Endodermal cell (in vitro differentiated cells): ENCODE measurements at regions not wholly inside any gene's neighbourhood (a gene's known extent, or its start where the extent isn't known, plus 50 kb on each side); places are given as distances from the start of the nearest gene placed in this dataset.

Experiments
- DNase-seq: peaks from one replicate; pipeline ENCODE4 v3.0.0-alpha.2; 2017
- H3K27ac ChIP-seq: 2 replicates; pipeline ENCODE4 v1.5.1; 2013; ENCODE audit warnings: mild to moderate bottlenecking, low read depth, low read length, moderate library complexity
- H3K27me3 ChIP-seq: 2 replicates; pipeline ENCODE4 v1.6.1; 2013; ENCODE audit warnings: mild to moderate bottlenecking, low read length, moderate library complexity; ENCODE audit not compliant: insufficient read depth, control insufficient read depth, poor library complexity, severe bottlenecking
- H3K36me3 ChIP-seq: 2 replicates; pipeline ENCODE4 v1.7.0; 2013; ENCODE audit warnings: mild to moderate bottlenecking, low read length, moderate library complexity; ENCODE audit not compliant: control insufficient read depth, insufficient read depth
- H3K4me1 ChIP-seq: one replicate; pipeline ENCODE4 v1.7.0; 2013; ENCODE audit warnings: low read length; ENCODE audit not compliant: control insufficient read depth, insufficient read depth
- H3K4me3 ChIP-seq: 2 replicates; pipeline ENCODE4 v1.5.1; 2013; ENCODE audit warnings: mild to moderate bottlenecking, low read length, moderate library complexity
- H3K9ac ChIP-seq: 2 replicates; pipeline ENCODE4 v1.6.1; 2013; ENCODE audit warnings: mild to moderate bottlenecking, low read length, moderate library complexity; ENCODE audit not compliant: poor library complexity, severe bottlenecking; ENCODE audit errors: extremely low read depth
- H3K9me3 ChIP-seq: 2 replicates; pipeline ENCODE4 v1.6.1; 2013; ENCODE audit warnings: mild to moderate bottlenecking, low read length, moderate library complexity; ENCODE audit not compliant: control insufficient read depth
- H3K27ac Mint-ChIP-seq: 2 replicates; pipeline ENCODE4 v1.8.0; 2020; ENCODE audit warnings: mixed read lengths
- H3K27me3 Mint-ChIP-seq: 2 replicates; pipeline ENCODE4 v1.8.0; 2021; ENCODE audit warnings: mild to moderate bottlenecking, mixed read lengths; ENCODE audit not compliant: insufficient read depth
- H3K36me3 Mint-ChIP-seq: 2 replicates; pipeline ENCODE4 v1.8.0; 2020; ENCODE audit warnings: low read depth, mixed read lengths
- H3K4me1 Mint-ChIP-seq: 2 replicates; pipeline ENCODE4 v1.8.0; 2020; ENCODE audit warnings: mixed read lengths
- H3K4me3 Mint-ChIP-seq: 2 replicates; pipeline ENCODE4 v1.8.0; 2020; ENCODE audit warnings: mild to moderate bottlenecking, moderate library complexity, mixed read lengths
- H3K9me3 Mint-ChIP-seq: 2 replicates; pipeline ENCODE4 v1.8.0; 2020; ENCODE audit warnings: mild to moderate bottlenecking, mixed read lengths
- WGBS, 2 experiments: methylation state at CpG; one replicate each; pipeline versions ENCODE4 v1.1.5 to v1.1.7; 2013; ENCODE audit warnings: missing lambda C conversion rate in 2 of 2, mixed read lengths in 1 of 2; ENCODE audit not compliant: insufficient coverage in 1 of 2, insufficient read length in 1 of 2; 5-methylcytosine and 5-hydroxymethylcytosine counted together
- TF ChIP-seq, protein P1 (sequence below): fragments of 200-600 bp; sonication (generic); conservative IDR thresholded peaks from 2 replicates; pipeline ENCODE4 v1.5.0; 2021; ENCODE audit warnings: antibody characterized with exemption, mild to moderate bottlenecking

DNA sequence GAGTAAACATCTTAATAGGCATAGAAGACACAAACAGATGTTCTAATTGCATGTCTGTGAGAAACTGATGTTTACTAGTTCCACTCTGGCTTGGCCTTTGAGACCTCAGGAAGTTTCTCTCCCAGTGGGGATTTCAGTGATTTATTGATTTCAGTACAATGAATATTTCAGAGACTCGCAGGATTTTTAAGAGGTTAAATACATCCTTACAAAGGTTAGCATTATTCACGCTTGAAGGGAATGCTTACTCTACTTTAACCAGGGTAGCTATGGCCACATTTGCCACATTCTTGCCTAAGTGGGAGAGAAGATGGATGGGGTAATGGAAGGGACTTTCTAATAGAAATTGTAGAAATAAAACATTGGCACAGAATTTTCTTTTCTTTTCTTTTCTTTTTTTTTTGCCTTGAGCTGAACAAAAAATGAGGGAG lies 480.1 kb downstream of the SPRY1 start:
- WGBS, 2 experiments = 50 to 94% methylated on average over 2 of the region's 2 CpGs
- Mint-ChIP-seq H3K4me1 (peaks cover 7% of the 10 kb centered on the region), H3K27ac (no peak overlapping the region)

DNA sequence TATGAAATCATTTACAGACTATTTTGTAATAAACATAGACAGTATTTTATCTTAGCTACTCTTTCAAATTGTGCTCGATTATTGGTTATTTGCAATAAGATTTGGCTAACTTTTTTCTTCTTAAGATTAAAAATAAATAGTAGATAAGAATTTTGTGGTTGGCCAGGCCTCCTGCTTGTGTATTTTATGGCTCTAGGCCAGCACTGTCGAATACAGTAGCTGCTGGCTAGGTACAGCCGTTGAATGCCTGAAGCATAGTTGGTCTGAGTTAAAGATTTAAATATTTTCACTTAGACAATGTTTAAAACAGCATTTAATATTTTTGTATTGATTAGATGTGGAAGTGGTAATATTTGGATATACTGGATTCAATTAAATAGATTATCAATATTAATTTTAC lies 481.0 kb downstream of the SPRY1 start:
- H3K27ac Mint-ChIP-seq = no peak overlapping the region
- H3K9me3 Mint-ChIP-seq = peaks cover 8% of the 10 kb centered on the region
- H3K36me3 Mint-ChIP-seq = no peaks in the 10 kb centered on the region
- Histone ChIP-seq H3K9ac (no peak overlapping the region), H3K36me3 (no peaks in the 10 kb centered on the region), H3K4me3 (no peak overlapping the region), H3K4me1 (no peaks in the 10 kb centered on the region), H3K27ac (no peak overlapping the region), H3K27me3 (no peaks in the 10 kb centered on the region), H3K9me3 (no peaks in the 10 kb centered on the region)
- peaks cover 7% of the 10 kb centered on the region for H3K4me1 Mint-ChIP-seq
- DNase-seq = no peak
- TF ChIP-seq, protein P1, sequence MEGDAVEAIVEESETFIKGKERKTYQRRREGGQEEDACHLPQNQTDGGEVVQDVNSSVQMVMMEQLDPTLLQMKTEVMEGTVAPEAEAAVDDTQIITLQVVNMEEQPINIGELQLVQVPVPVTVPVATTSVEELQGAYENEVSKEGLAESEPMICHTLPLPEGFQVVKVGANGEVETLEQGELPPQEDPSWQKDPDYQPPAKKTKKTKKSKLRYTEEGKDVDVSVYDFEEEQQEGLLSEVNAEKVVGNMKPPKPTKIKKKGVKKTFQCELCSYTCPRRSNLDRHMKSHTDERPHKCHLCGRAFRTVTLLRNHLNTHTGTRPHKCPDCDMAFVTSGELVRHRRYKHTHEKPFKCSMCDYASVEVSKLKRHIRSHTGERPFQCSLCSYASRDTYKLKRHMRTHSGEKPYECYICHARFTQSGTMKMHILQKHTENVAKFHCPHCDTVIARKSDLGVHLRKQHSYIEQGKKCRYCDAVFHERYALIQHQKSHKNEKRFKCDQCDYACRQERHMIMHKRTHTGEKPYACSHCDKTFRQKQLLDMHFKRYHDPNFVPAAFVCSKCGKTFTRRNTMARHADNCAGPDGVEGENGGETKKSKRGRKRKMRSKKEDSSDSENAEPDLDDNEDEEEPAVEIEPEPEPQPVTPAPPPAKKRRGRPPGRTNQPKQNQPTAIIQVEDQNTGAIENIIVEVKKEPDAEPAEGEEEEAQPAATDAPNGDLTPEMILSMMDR = no peak
- no peak overlapping the region for H3K4me3 Mint-ChIP-seq
- no peaks in the 10 kb centered on the region for H3K27me3 Mint-ChIP-seq
- WGBS, 2 experiments = 86 to 100% methylated on average over 1 to 3 of the region's 3 CpGs

More for the DNA sequence above, 480.1 kb downstream of the SPRY1 start:
- H3K4me3 ChIP-seq = no peak overlapping the region
- no peak overlapping the region for H3K9ac ChIP-seq
- peaks cover 8% of the 10 kb centered on the region for H3K9me3 Mint-ChIP-seq
- H3K4me3 Mint-ChIP-seq = no peak overlapping the region
- no peaks in the 10 kb centered on the region for H3K4me1 ChIP-seq
- H3K36me3 Mint-ChIP-seq = no peaks in the 10 kb centered on the region
- no peaks in the 10 kb centered on the region for H3K9me3 ChIP-seq
- no peaks in the 10 kb centered on the region for H3K27me3 ChIP-seq
- H3K27me3 Mint-ChIP-seq = no peaks in the 10 kb centered on the region
- DNase-seq = no peak
- no peak overlapping the region for H3K27ac ChIP-seq
- no peaks in the 10 kb centered on the region for H3K36me3 ChIP-seq
- TF ChIP-seq, protein P1 = no peak

DNA sequence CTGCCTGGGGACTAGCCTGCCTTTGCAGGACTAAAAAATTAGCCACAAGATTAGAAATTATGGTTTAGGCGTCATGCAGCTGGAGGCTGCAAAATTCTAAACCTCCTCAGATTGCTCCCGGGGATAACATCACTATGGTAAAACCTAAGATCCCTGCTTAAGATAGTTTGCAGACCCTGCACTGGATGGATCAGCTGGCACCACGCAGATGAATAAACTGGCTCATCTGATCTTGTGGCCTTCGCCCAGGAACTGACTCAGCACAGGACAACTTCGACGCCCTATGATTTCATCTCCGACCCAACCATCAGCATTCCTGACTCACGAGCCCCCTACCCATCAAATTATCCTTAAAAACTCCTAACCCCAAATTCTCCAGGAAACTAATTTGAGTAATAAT lies 482.4 kb downstream of the SPRY1 start:
- no peak overlapping the region for H3K4me3 Mint-ChIP-seq
- Histone ChIP-seq H3K27me3 (no peaks in the 10 kb centered on the region), H3K9me3 (peaks cover 4% of the 10 kb centered on the region), H3K36me3 (no peaks in the 10 kb centered on the region), H3K4me1 (no peaks in the 10 kb centered on the region), H3K9ac (no peak overlapping the region), H3K27ac (no peak overlapping the region), H3K4me3 (no peak overlapping the region)
- H3K9me3 Mint-ChIP-seq = peaks cover 12% of the 10 kb centered on the region
- H3K27ac Mint-ChIP-seq = no peak overlapping the region
- TF ChIP-seq, protein P1 = no peak
- DNase-seq = no peak
- H3K27me3 Mint-ChIP-seq = no peaks in the 10 kb centered on the region
- H3K4me1 Mint-ChIP-seq = peaks cover 7% of the 10 kb centered on the region
- WGBS, 2 experiments = 92 to 96% methylated on average over 4 to 8 of the region's 8 CpGs
- H3K36me3 Mint-ChIP-seq = no peaks in the 10 kb centered on the region
